H1 (cell line): ENCODE measurements at regions not wholly inside any gene's neighbourhood (a gene's known extent, or its start where the extent isn't known, plus 50 kb on each side); places are given as distances from the start of the nearest gene placed in this dataset.

ENCODE experiments used
- CTCF ChIA-PET: fragments of 300-600 bp; sonication (Branson Sonifier 250); formaldehyde crosslinking; loops from one replicate; lab custom pipeline; 2021; ENCODE audit not compliant: partially characterized antibody; lab: Charles Lee
- POLR2A ChIA-PET: fragments of 300-600 bp; sonication (Branson Sonifier 250); formaldehyde crosslinking; loops from one replicate; lab custom pipeline; 2021; ENCODE audit warnings: inconsistent platforms; ENCODE audit not compliant: partially characterized antibody; lab: Charles Lee
- DNase-seq, 2 experiments: peaks; one replicate each; pipeline versions ENCODE4 v3.0.0 to v3.0.0-alpha.2; 2010 to 2022; ENCODE audit warnings: low spot score in 2 of 2, low read depth in 1 of 2, mixed read lengths in 1 of 2
- FAIRE-seq: peaks from 2 replicates; lab custom pipeline; 2011; peaks lifted over from hg19 to GRCh38; lab: Jason Lieb, UNC
- H2AFZ ChIP-seq: 2 replicates; pipeline ENCODE4 v1.8.1; 2012; ENCODE audit warnings: low read length, inconsistent platforms
- H2AK5ac ChIP-seq: 2 replicates; pipeline ENCODE4 v1.6.1; 2013; ENCODE audit warnings: low read depth, low read length
- H2BK120ac ChIP-seq: replicated peaks from 2 replicates; pipeline ENCODE3; 2013; ENCODE audit warnings: low read depth, low read length, inconsistent platforms
- H2BK12ac ChIP-seq: 2 replicates; pipeline ENCODE4 v1.6.1; 2013; ENCODE audit warnings: low read depth, low read length
- H2BK15ac ChIP-seq: 2 replicates; pipeline ENCODE4 v1.6.1; 2013; ENCODE audit warnings: low read length
- H2BK20ac ChIP-seq: 2 replicates; pipeline ENCODE4 v1.6.1; 2013; ENCODE audit warnings: low read length
- H2BK5ac ChIP-seq: 2 replicates; pipeline ENCODE4 v1.6.1; 2013; ENCODE audit warnings: low read depth, low read length
- H3K14ac ChIP-seq: 2 replicates; pipeline ENCODE4 v1.6.1; 2013; ENCODE audit warnings: inconsistent platforms; ENCODE audit not compliant: insufficient read length
- H3K18ac ChIP-seq: 2 replicates; pipeline ENCODE4 v1.6.1; 2013; ENCODE audit warnings: low read length; ENCODE audit errors: extremely low read depth
- H3K23ac ChIP-seq: 2 replicates; pipeline ENCODE4 v1.6.1; 2013; ENCODE audit warnings: inconsistent platforms; ENCODE audit not compliant: insufficient read length
- H3K23me2 ChIP-seq: 2 replicates; pipeline ENCODE4 v1.6.1; 2013; ENCODE audit warnings: low read depth, low read length
- H3K27ac ChIP-seq: 2 replicates; pipeline ENCODE4 v1.6.1; 2011; ENCODE audit warnings: low read depth, low read length, inconsistent platforms
- H3K27me3 ChIP-seq, 4 experiments: replicated peaks in 1 of 4; 1 replicate in 1 of 4; 2 replicates in 3 of 4; pipeline versions ENCODE4 v1.6.1 to v1.8.1; 2011 to 2013; ENCODE audit warnings: low read length in 3 of 4, mild to moderate bottlenecking in 3 of 4, inconsistent platforms in 2 of 4, mixed read lengths in 2 of 4, moderate library complexity in 1 of 4; ENCODE audit not compliant: control insufficient read depth in 3 of 4, insufficient read depth in 3 of 4; ENCODE audit errors: extremely low read depth in 1 of 4
- H3K36me3 ChIP-seq, 4 experiments: 2 replicates each; pipeline versions ENCODE4 v1.6.1 to v1.8.1; 2011 to 2013; ENCODE audit warnings: mild to moderate bottlenecking in 4 of 4, low read length in 3 of 4, moderate library complexity in 2 of 4, control low read depth in 1 of 4, inconsistent platforms in 1 of 4; ENCODE audit not compliant: insufficient read depth in 4 of 4, control insufficient read depth in 2 of 4
- H3K4ac ChIP-seq: replicated peaks from 2 replicates; pipeline ENCODE3; 2013; ENCODE audit warnings: low read length, low read depth, mixed read lengths, inconsistent platforms; ENCODE audit not compliant: insufficient read length
- H3K4me1 ChIP-seq, 4 experiments: replicated peaks in 1 of 4; 1 replicate in 1 of 4; 2 replicates in 3 of 4; pipeline versions ENCODE4 v1.6.1 to v1.8.1; 2011 to 2013; ENCODE audit warnings: low read length in 3 of 4, inconsistent platforms in 2 of 4, mixed read lengths in 1 of 4; ENCODE audit not compliant: insufficient read depth in 4 of 4, control insufficient read depth in 3 of 4
- H3K4me2 ChIP-seq, 2 experiments: 2 replicates each; pipeline versions ENCODE4 v1.6.1 to v1.8.1; 2011 to 2013; ENCODE audit warnings: low read depth in 2 of 2, low read length in 2 of 2, control low read depth in 1 of 2, inconsistent platforms in 1 of 2, mild to moderate bottlenecking in 1 of 2; ENCODE audit not compliant: insufficient read depth in 1 of 2
- H3K4me3 ChIP-seq, 4 experiments: fragments of 200-600, 300-600 bp in 1 of 4; sonication (generic), shearing (Covaris generic), sonication (Bioruptor Twin) in 1 of 4; 2 replicates each; pipeline versions ENCODE4 v1.5.1 to v1.8.1; 2011 to 2016; ENCODE audit warnings: low read length in 4 of 4, low read depth in 3 of 4, control low read depth in 2 of 4, inconsistent platforms in 2 of 4, mild to moderate bottlenecking in 2 of 4, mixed read lengths in 1 of 4, moderate library complexity in 1 of 4; ENCODE audit not compliant: insufficient read depth in 2 of 4; ENCODE audit errors: extremely low read depth in 1 of 4
- H3K56ac ChIP-seq: replicated peaks from 2 replicates; pipeline ENCODE3; 2013; ENCODE audit warnings: low read depth, mild to moderate bottlenecking, mixed read lengths, low read length, inconsistent platforms; ENCODE audit not compliant: insufficient read length
- H3K79me1 ChIP-seq: 2 replicates; pipeline ENCODE4 v1.6.1; 2013; ENCODE audit warnings: low read depth, low read length, control low read depth
- H3K79me2 ChIP-seq, 2 experiments: 2 replicates each; pipeline versions ENCODE4 v1.6.1 to v1.8.1; 2012 to 2013; ENCODE audit warnings: low read length in 2 of 2, mild to moderate bottlenecking in 2 of 2, inconsistent platforms in 1 of 2; ENCODE audit not compliant: insufficient read depth in 2 of 2, control insufficient read depth in 1 of 2
- H3K9ac ChIP-seq, 4 experiments: replicated peaks in 1 of 4; 1 replicate in 1 of 4; 2 replicates in 3 of 4; pipeline versions ENCODE4 v1.6.1 to v1.8.1; 2011 to 2013; ENCODE audit warnings: low read depth in 3 of 4, low read length in 3 of 4, control low read depth in 2 of 4, mild to moderate bottlenecking in 2 of 4, moderate library complexity in 2 of 4, inconsistent platforms in 1 of 4; ENCODE audit errors: extremely low read depth in 1 of 4
- H3K9me3 ChIP-seq, 2 experiments: 2 replicates each; pipeline versions ENCODE4 v1.6.1 to v1.8.1; 2012 to 2013; ENCODE audit warnings: mild to moderate bottlenecking in 2 of 2, moderate library complexity in 2 of 2, control low read depth in 1 of 2, inconsistent platforms in 1 of 2, low read depth in 1 of 2, low read length in 1 of 2, mixed read lengths in 1 of 2; ENCODE audit not compliant: insufficient read depth in 2 of 2
- H4K20me1 ChIP-seq, 2 experiments: replicated peaks in 1 of 2; 2 replicates each; pipeline versions ENCODE3 to v1.8.1; 2011 to 2013; ENCODE audit warnings: inconsistent platforms in 2 of 2, low read length in 2 of 2, mild to moderate bottlenecking in 1 of 2; ENCODE audit not compliant: insufficient read depth in 2 of 2, control insufficient read depth in 1 of 2
- H4K5ac ChIP-seq: 2 replicates; pipeline ENCODE4 v1.6.1; 2013; ENCODE audit warnings: low read length, low read depth, mixed read lengths, inconsistent platforms; ENCODE audit not compliant: insufficient read length
- H4K8ac ChIP-seq: 2 replicates; pipeline ENCODE4 v1.8.0; 2013; ENCODE audit warnings: mild to moderate bottlenecking, moderate library complexity, low read length, inconsistent platforms; ENCODE audit not compliant: insufficient read depth; ENCODE audit errors: extremely low read depth
- H4K91ac ChIP-seq: replicated peaks from 2 replicates; pipeline ENCODE3; 2013; ENCODE audit warnings: low read length, mixed read lengths, inconsistent platforms; ENCODE audit not compliant: insufficient read length
- CTBP2 ChIP-seq: IDR thresholded peaks from 2 replicates; pipeline ENCODE4 v1.7.0; 2011; ENCODE audit warnings: borderline replicate concordance, mild to moderate bottlenecking, moderate library complexity, mixed read lengths, low read length; ENCODE audit not compliant: insufficient read depth, insufficient read length
- GABPA ChIP-seq: IDR thresholded peaks from 2 replicates; pipeline ENCODE4 v1.6.1; 2011; ENCODE audit warnings: mild to moderate bottlenecking, low read length, moderate library complexity, borderline replicate concordance; ENCODE audit not compliant: insufficient read depth
- GTF2F1 ChIP-seq: IDR thresholded peaks from 2 replicates; pipeline ENCODE4 v1.6.1; 2012; ENCODE audit warnings: low read depth, low read length, improper control_type of control experiment, borderline replicate concordance
- HDAC6 ChIP-seq: IDR thresholded peaks from one replicate; pipeline ENCODE4 v1.7.1; 2012; ENCODE audit warnings: low read depth, mild to moderate bottlenecking, inconsistent platforms, low read length, moderate library complexity
- MAFK ChIP-seq: IDR thresholded peaks from 2 replicates; pipeline ENCODE4 v1.6.1; 2012; ENCODE audit warnings: low read depth, mild to moderate bottlenecking, improper control_type of control experiment, low read length
- RAD21 ChIP-seq, 2 experiments: IDR thresholded peaks in 1 of 2; conservative IDR thresholded peaks in 1 of 2; 2 replicates each; pipeline ENCODE4 v1.6.1; 2011; ENCODE audit warnings: low read depth in 2 of 2, low read length in 2 of 2, improper control_type of control experiment in 1 of 2, inconsistent platforms in 1 of 2, mild to moderate bottlenecking in 1 of 2, moderate library complexity in 1 of 2
- TAF1 ChIP-seq: IDR thresholded peaks from 2 replicates; pipeline ENCODE4 v1.6.1; 2011; ENCODE audit warnings: mild to moderate bottlenecking, low read depth, low read length
- WGBS, 2 experiments: shearing (Covaris generic) in 1 of 2; methylation state at CpG; one replicate each; pipeline versions ENCODE4 v1.1.6 to v1.1.7; 2013 to 2015; ENCODE audit warnings: low lambda C conversion rate in 2 of 2, mixed read lengths in 2 of 2, inconsistent platforms in 1 of 2, low coverage in 1 of 2, missing lambda C conversion rate in 1 of 2; ENCODE audit not compliant: insufficient replicate concordance in 2 of 2, insufficient coverage in 1 of 2, insufficient read length in 1 of 2; ENCODE audit errors: extremely low coverage in 1 of 2, missing lambda C conversion rate in 1 of 2; 5-methylcytosine and 5-hydroxymethylcytosine counted together
- TF ChIP-seq, protein P1 (sequence below), 3 experiments: IDR thresholded peaks; 1 replicate in 2 of 3; 2 replicates in 1 of 3; pipeline versions ENCODE4 v1.5.1 to v1.6.1; 2011; ENCODE audit warnings: low read length in 3 of 3, mild to moderate bottlenecking in 3 of 3, inconsistent platforms in 2 of 3, low read depth in 1 of 3, moderate library complexity in 1 of 3; ENCODE audit not compliant: insufficient read depth in 1 of 3; ENCODE audit errors: control extremely low read depth in 1 of 3

DNA sequence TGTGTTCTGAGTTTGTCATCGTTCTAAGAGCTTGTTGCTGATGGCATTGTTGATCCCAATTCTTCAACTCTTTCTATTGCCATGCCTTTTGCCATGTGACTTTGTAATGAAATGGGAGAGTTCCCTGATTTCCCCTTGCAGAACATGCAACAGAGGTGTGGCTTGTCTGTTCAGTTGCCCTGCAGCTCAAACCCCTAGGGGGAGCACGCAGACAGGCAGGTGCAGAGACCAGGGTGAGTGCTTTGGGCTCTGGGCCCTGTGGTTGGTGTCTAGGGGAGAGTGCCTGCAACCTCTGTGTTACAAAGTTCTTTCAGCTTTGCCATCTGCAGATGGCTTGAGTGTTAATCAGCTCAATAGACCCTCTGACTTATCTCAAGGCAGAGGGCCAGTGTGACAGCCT, 332.7 kb downstream of the MID1IP1 start:
- Histone ChIP-seq H3K79me2 (no peaks in the 10 kb centered on the region), H3K4me3 (no peak overlapping the region), H4K8ac (no peak overlapping the region), H2BK15ac (no peak overlapping the region), H3K23ac (no peak overlapping the region), H2BK12ac (no peak overlapping the region), H3K56ac (no peak overlapping the region), H4K20me1 (no peaks in the 10 kb centered on the region), H2BK5ac (no peak overlapping the region), H3K9me3 (no peaks in the 10 kb centered on the region), H3K9ac (no peak overlapping the region), H3K14ac (no peak overlapping the region), H4K5ac (no peak overlapping the region), H3K79me1 (no peaks in the 10 kb centered on the region), H3K27me3 (no peaks in the 10 kb centered on the region), H2AK5ac (no peak overlapping the region), H3K4ac (no peak overlapping the region), H2AFZ (no peak overlapping the region), H3K27ac (no peak overlapping the region), H3K36me3 (no peaks in the 10 kb centered on the region), H3K18ac (no peak overlapping the region), H2BK20ac (no peak overlapping the region), H4K91ac (no peak overlapping the region), H3K4me1 (peaks cover 0 to 5% (median 0%) of the 10 kb centered on the region in 4 experiments; a peak in 1 of 7 replicates), H3K4me2 (no peak overlapping the region), H3K23me2 (no peaks in the 10 kb centered on the region), H2BK120ac (no peak overlapping the region)
- ChIA-PET POLR2A (no interaction called here), CTCF (interaction anchor here (0.5 to 3.5 kb wide), 14 partner anchors 8 to 723 kb away, joined by 3 to 17 read pairs (median 3); no protein-coding TSS in a partner anchor)
- TF ChIP-seq RAD21 (IDR thresholded peaks at IDR 0.05 in 1 of 2, conservative IDR thresholded peaks at IDR 0.05 in 1 of 2; ENCODE audit: low read depth in 2 of 2, low read length in 2 of 2) (peak; percentile 50 to 53), MAFK (no peak), GTF2F1 (no peak), TAF1 (no peak), GABPA (no peak), HDAC6 (no peak), CTBP2 (no peak)
- TF ChIP-seq, protein P1, sequence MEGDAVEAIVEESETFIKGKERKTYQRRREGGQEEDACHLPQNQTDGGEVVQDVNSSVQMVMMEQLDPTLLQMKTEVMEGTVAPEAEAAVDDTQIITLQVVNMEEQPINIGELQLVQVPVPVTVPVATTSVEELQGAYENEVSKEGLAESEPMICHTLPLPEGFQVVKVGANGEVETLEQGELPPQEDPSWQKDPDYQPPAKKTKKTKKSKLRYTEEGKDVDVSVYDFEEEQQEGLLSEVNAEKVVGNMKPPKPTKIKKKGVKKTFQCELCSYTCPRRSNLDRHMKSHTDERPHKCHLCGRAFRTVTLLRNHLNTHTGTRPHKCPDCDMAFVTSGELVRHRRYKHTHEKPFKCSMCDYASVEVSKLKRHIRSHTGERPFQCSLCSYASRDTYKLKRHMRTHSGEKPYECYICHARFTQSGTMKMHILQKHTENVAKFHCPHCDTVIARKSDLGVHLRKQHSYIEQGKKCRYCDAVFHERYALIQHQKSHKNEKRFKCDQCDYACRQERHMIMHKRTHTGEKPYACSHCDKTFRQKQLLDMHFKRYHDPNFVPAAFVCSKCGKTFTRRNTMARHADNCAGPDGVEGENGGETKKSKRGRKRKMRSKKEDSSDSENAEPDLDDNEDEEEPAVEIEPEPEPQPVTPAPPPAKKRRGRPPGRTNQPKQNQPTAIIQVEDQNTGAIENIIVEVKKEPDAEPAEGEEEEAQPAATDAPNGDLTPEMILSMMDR (IDR thresholded peaks at IDR 0.05; ENCODE audit: control extremely low read depth in 1 of 3, insufficient read depth in 1 of 3, low read depth in 1 of 3, low read length in 3 of 3) = peak; percentile 42 to 65 (median 58)
- 55% methylated on average over 2 of the region's 2 CpGs; no CpG with 5 or more reads in 1 of the 2 experiments for WGBS, 2 experiments
- peak; percentile 1 to 54 for DNase-seq
- FAIRE-seq = no peak
